Effector memory CD4-positive, alpha-beta T cell (primary cell): ENCODE measurements at regions not wholly inside any gene's neighbourhood (a gene's known extent, or its start where the extent isn't known, plus 50 kb on each side); places are given as distances from the start of the nearest gene placed in this dataset.

Experiments used
- DNase-seq, 3 donors: peaks; one replicate each; pipeline ENCODE4 v3.0.0-alpha.2; 2020
- H3K27ac ChIP-seq: 2 replicates; pipeline ENCODE4 v1.7.0; 2013; ENCODE audit warnings: mild to moderate bottlenecking, low read length, moderate library complexity; ENCODE audit not compliant: insufficient read depth, poor library complexity, severe bottlenecking
- H3K27me3 ChIP-seq: replicated peaks from 2 replicates; pipeline ENCODE4 v1.7.0; 2013; ENCODE audit warnings: mild to moderate bottlenecking, low read length; ENCODE audit not compliant: insufficient read depth, control insufficient read depth, poor library complexity, severe bottlenecking
- H3K36me3 ChIP-seq: 2 replicates; pipeline ENCODE4 v1.7.0; 2013; ENCODE audit warnings: mild to moderate bottlenecking, low read length, moderate library complexity; ENCODE audit not compliant: control insufficient read depth, insufficient read depth
- H3K4me1 ChIP-seq: 2 replicates; pipeline ENCODE4 v1.7.0; 2013; ENCODE audit warnings: low read length, mild to moderate bottlenecking; ENCODE audit not compliant: control insufficient read depth, insufficient read depth, poor library complexity, severe bottlenecking
- H3K4me3 ChIP-seq: 2 replicates; pipeline ENCODE4 v1.7.0; 2013; ENCODE audit warnings: low read length, low read depth, mild to moderate bottlenecking; ENCODE audit not compliant: insufficient read depth, poor library complexity, severe bottlenecking
- H3K9me3 ChIP-seq: 2 replicates; pipeline ENCODE4 v1.7.0; 2013; ENCODE audit warnings: mild to moderate bottlenecking, low read length, moderate library complexity; ENCODE audit not compliant: control insufficient read depth

DNA sequence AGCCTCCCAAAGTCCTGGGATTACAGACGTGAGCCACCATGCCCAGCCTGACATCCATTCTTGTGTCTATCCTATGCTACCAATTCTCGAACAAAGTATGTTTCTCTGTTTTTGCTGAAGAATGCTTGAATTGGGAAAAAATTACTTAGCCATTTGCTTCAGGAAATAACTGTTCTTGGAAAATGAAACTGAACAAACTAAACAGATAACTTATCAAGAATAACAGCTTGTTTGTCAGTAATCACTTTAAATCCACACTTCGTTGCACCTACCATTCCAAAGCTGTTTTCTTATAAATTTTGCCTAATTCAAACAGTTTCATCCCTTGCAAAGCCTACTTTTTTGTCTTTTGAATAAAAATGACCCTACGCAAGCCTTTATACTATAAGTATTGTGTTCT is 672.9 kb downstream of the SUCLG1 start:
- no peak overlapping the region for H3K27ac ChIP-seq

GRCh38 chr2:83784947-83785346 is 674.1 kb downstream of the SUCLG1 start:
- H3K27ac ChIP-seq = no peak overlapping the region
- no peak for DNase-seq
- H3K9me3 ChIP-seq = no peaks in the 10 kb centered on the region
- H3K4me1 ChIP-seq = no peaks in the 10 kb centered on the region
- no peaks in the 10 kb centered on the region for H3K27me3 ChIP-seq
- H3K4me3 ChIP-seq = no peak overlapping the region
- no peaks in the 10 kb centered on the region for H3K36me3 ChIP-seq

More for the DNA sequence above, 672.9 kb downstream of the SUCLG1 start:
- Histone ChIP-seq H3K4me1 (no peaks in the 10 kb centered on the region), H3K4me3 (no peak overlapping the region), H3K9me3 (no peaks in the 10 kb centered on the region), H3K27me3 (no peaks in the 10 kb centered on the region), H3K36me3 (no peaks in the 10 kb centered on the region)
- no peak for DNase-seq

GRCh38 chr2:83784315-83784714 is 674.8 kb downstream of the SUCLG1 start:
- Histone ChIP-seq H3K27ac (no peak overlapping the region), H3K27me3 (no peaks in the 10 kb centered on the region), H3K4me3 (no peak overlapping the region), H3K4me1 (no peaks in the 10 kb centered on the region), H3K9me3 (no peaks in the 10 kb centered on the region), H3K36me3 (no peaks in the 10 kb centered on the region)
- DNase-seq = no peak

DNA sequence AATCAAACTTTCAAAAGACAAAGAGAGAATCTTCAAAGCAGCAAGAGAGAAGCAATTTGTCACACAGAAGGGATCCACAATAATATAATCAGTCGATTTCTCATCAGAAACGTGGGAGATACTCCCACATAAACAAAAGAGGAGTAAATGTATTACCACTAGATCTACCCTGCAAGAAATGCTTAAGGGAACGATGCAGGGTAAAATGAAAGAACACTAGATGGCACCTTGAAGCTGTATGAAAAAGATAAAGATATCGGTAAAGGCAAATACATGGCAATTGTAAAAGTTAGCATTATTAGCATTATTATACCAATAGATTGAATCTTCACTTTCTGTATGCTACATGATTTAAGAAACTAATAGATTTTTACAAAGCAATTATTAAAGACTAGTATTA is 677.0 kb downstream of the SUCLG1 start:
- H3K9me3 ChIP-seq = no peaks in the 10 kb centered on the region
- no peaks in the 10 kb centered on the region for H3K36me3 ChIP-seq
- no peak overlapping the region for H3K4me3 ChIP-seq
- no peak overlapping the region for H3K27ac ChIP-seq
- DNase-seq = no peak
- no peaks in the 10 kb centered on the region for H3K27me3 ChIP-seq
- H3K4me1 ChIP-seq = no peaks in the 10 kb centered on the region

GRCh38 chr2:83764447-83765005 is 694.6 kb downstream of the SUCLG1 start:
- H3K36me3 ChIP-seq = no peaks in the 10 kb centered on the region
- no peak overlapping the region for H3K4me3 ChIP-seq
- no peaks in the 10 kb centered on the region for H3K27me3 ChIP-seq
- H3K27ac ChIP-seq = no peak overlapping the region
- H3K9me3 ChIP-seq = no peaks in the 10 kb centered on the region
- DNase-seq = no peak
- H3K4me1 ChIP-seq = no peaks in the 10 kb centered on the region

- Histone ChIP-seq H3K4me1 (no peaks in the 10 kb centered on the region), H3K9me3 (no peaks in the 10 kb centered on the region), H3K27me3 (no peaks in the 10 kb centered on the region), H3K27ac (no peak overlapping the region), H3K36me3 (no peaks in the 10 kb centered on the region), H3K4me3 (no peak overlapping the region)
- no peak for DNase-seq
Observed at GRCh38 chr2:83757329-83757728, 701.8 kb downstream of the SUCLG1 start.

DNA sequence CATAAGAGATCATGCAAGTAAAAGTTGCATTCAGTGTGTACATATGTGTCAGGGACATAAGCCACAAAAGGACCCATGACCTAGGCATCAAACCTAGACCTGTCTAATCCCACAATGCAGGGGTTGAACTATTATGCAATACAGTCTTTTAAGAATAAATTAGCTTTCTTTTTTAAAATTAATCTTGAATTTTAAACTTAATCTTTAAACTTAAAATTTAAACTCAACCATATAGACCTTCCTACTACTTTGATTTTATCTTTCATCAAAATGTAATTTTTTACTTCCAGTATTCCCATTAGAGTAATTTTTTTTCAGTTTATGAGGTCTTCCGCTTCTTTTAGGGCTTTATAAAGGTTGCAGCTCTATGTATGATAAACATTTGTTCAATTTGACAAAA is 702.9 kb downstream of the SUCLG1 start:
- no peak for DNase-seq

GRCh38 chr2:83747141-83747540 is 711.9 kb downstream of the SUCLG1 start:
- Histone ChIP-seq H3K27me3 (no peaks in the 10 kb centered on the region), H3K27ac (no peak overlapping the region), H3K4me3 (no peak overlapping the region), H3K4me1 (no peaks in the 10 kb centered on the region), H3K9me3 (no peaks in the 10 kb centered on the region), H3K36me3 (no peaks in the 10 kb centered on the region)
- DNase-seq = no peak

More for the DNA sequence above, 702.9 kb downstream of the SUCLG1 start:
- H3K4me3 ChIP-seq = no peak overlapping the region
- H3K36me3 ChIP-seq = no peaks in the 10 kb centered on the region
- no peaks in the 10 kb centered on the region for H3K27me3 ChIP-seq
- no peak overlapping the region for H3K27ac ChIP-seq
- H3K4me1 ChIP-seq = no peaks in the 10 kb centered on the region
- no peaks in the 10 kb centered on the region for H3K9me3 ChIP-seq

DNA sequence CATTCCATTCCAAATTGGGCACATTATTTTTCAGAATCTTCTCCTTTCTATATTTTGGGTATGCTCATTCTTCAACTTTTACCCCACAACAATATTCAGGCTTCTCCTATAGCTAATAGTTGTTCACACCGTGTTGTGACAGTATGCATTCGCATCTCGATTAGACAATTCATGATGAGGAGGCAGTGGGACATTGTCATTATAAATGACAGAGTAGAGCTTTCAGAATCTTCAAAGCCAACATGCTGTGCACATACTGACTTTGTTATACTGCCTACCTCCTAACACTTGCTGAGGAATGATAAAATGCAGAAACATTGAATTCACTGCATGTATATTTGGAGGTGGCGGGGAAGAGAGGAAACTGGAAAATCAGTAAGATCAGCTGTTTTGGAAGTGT is 714.2 kb downstream of the SUCLG1 start:
- Histone ChIP-seq H3K36me3 (no peaks in the 10 kb centered on the region), H3K4me3 (no peak overlapping the region)
- DNase-seq = no peak

DNA sequence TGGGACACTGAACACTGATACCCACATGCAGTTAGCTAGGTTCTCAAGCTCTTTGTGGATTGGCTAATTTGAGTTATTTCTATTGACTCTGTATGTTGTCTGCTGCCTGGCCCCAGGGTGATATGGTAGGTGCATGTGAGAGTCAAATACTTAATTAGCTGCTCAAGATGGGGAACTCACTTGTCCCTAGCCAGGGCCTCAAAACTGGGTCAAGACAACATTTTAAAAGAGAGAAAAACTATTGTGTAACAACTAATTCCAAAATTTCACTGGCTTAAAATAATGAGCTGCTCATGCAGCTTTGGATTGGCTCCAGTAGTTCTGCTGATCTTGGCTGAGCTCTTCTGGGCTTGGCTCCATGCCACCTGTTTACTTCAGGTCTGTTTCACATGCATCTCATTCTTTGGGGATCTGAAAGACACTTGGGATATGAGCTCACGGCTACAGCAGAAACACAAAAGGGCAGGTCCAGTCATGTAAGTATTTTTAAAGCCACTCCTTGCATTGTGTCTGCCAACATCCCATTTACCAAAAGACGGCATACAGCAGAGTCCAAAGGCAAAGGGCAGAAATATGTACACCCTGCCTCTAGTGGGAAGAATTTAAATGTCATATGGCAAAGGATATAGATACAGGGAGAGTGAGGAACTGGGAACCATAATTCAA is 716.8 kb downstream of the SUCLG1 start:
- H3K9me3 ChIP-seq = no peaks in the 10 kb centered on the region
- H3K27ac ChIP-seq = no peak overlapping the region
- DNase-seq = no peak
- no peaks in the 10 kb centered on the region for H3K4me1 ChIP-seq
- no peak overlapping the region for H3K4me3 ChIP-seq
- no peaks in the 10 kb centered on the region for H3K36me3 ChIP-seq
- no peaks in the 10 kb centered on the region for H3K27me3 ChIP-seq

More for the DNA sequence above, 714.2 kb downstream of the SUCLG1 start:
- no peaks in the 10 kb centered on the region for H3K4me1 ChIP-seq
- H3K27me3 ChIP-seq = no peaks in the 10 kb centered on the region
- H3K27ac ChIP-seq = no peak overlapping the region
- H3K9me3 ChIP-seq = no peaks in the 10 kb centered on the region
